MCF 10A (cell line): ENCODE measurements at regions not wholly inside any gene's neighbourhood (a gene's known extent, or its start where the extent isn't known, plus 50 kb on each side); places are given as distances from the start of the nearest gene placed in this dataset.

ENCODE experiments used
- BruUV-seq: library from RNA; stranded (reverse); fragments of 400-500 nt; replicated peaks from 2 replicates; lab custom pipeline; 2021; lab: Mats Ljungman, UMichigan
- CTCF ChIA-PET: fragments of 300-600 bp; sonication (Branson Sonifier 250); formaldehyde crosslinking; extraction: SDS; loops from one replicate; lab custom pipeline; 2021; ENCODE audit warnings: antibody characterized with exemption, inconsistent platforms; lab: Yijun Ruan, JAX
- POLR2A ChIA-PET: fragments of 300-600, 350-650 bp; sonication (Branson Sonifier 250); formaldehyde crosslinking; extraction: SDS; loops from one replicate; lab custom pipeline; 2020; ENCODE audit warnings: antibody characterized with exemption, inconsistent platforms; lab: Yijun Ruan, JAX
- DNase-seq: peaks from one replicate; pipeline ENCODE4 v3.0.0-alpha.2; 2018; ENCODE audit not compliant: unreplicated experiment
- H3K27ac Mint-ChIP-seq: one replicate; pipeline ENCODE4 v1.8.0; 2022; ENCODE audit warnings: mild to moderate bottlenecking, low read depth, mixed read lengths; ENCODE audit not compliant: unreplicated experiment
- H3K27me3 Mint-ChIP-seq: one replicate; pipeline ENCODE4 v1.8.0; 2022; ENCODE audit warnings: mixed read lengths; ENCODE audit not compliant: insufficient read depth, unreplicated experiment
- H3K36me3 Mint-ChIP-seq: one replicate; pipeline ENCODE4 v1.8.0; 2022; ENCODE audit warnings: mild to moderate bottlenecking, moderate library complexity, mixed read lengths; ENCODE audit not compliant: insufficient read depth, unreplicated experiment
- H3K4me1 Mint-ChIP-seq: one replicate; pipeline ENCODE4 v1.8.0; 2022; ENCODE audit warnings: mixed read lengths; ENCODE audit not compliant: insufficient read depth, unreplicated experiment
- H3K4me3 Mint-ChIP-seq: one replicate; pipeline ENCODE4 v1.8.0; 2022; ENCODE audit warnings: mild to moderate bottlenecking, moderate library complexity, mixed read lengths; ENCODE audit not compliant: unreplicated experiment
- H3K9me3 Mint-ChIP-seq: one replicate; pipeline ENCODE4 v1.8.0; 2022; ENCODE audit warnings: mixed read lengths; ENCODE audit not compliant: unreplicated experiment
- intact Hi-C: fragments of 100-400 bp; cut with micrococcal nuclease; formaldehyde crosslinking; loops from 2 replicates; pipeline ENCODE4 v1.14.1; 2022
- TF ChIP-seq, protein P1 (sequence below): fragments of 200-600 bp; IDR thresholded peaks from one replicate; pipeline ENCODE4 v1.8.0; 2022; ENCODE audit warnings: antibody characterized with exemption, mild to moderate bottlenecking; ENCODE audit not compliant: unreplicated experiment

DNA sequence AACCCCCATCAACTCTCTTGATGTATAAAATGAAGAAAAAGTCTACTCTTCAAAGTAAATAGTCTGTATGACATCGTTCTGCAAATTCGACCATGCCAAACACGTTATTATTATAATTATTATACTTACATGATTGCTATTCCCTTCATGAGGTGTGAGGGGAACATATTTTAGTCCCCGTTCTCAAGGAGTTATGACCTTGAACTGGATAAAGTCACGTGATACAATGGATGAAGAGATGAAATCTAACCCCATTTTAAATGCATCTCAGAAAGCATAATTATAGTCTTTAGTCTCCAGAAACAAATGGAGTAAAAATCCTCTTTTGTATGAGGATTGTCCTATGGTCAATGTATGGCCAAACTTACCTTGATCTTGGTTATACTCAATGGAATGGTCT is 250.3 kb downstream of the HS3ST1 start:
- POLR2A ChIA-PET: no interaction called here
- no TSS peak for BruUV-seq
- H3K4me1 Mint-ChIP-seq: no peaks in the 10 kb centered on the region

DNA sequence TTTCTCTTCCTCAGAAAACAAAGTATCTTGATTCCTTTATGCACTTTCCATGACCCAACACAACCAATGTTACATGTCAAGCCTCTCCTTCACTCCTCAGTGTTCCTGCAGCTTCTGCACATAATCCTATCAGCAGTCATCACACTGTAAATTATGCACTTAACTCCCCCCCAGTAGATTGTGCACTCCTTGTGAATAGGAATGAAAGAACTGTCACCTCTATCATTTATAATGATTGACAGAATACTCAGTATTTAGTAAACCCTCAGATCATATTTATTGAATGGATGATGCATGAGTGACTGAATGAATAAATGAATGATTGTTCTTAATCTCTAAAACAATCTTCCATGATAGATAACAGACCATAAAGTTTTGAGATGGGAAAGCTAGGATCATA is 253.3 kb downstream of the HS3ST1 start:
- no peak for DNase-seq
- no peak overlapping the region for H3K4me3 Mint-ChIP-seq
- BruUV-seq: no TSS peak
- CTCF ChIA-PET: interaction anchor here (0.7 to 1.0 kb wide), 2 partner anchors 10 kb away, joined by 3 to 4 read pairs; no protein-coding TSS in a partner anchor
- TF ChIP-seq, protein P1, sequence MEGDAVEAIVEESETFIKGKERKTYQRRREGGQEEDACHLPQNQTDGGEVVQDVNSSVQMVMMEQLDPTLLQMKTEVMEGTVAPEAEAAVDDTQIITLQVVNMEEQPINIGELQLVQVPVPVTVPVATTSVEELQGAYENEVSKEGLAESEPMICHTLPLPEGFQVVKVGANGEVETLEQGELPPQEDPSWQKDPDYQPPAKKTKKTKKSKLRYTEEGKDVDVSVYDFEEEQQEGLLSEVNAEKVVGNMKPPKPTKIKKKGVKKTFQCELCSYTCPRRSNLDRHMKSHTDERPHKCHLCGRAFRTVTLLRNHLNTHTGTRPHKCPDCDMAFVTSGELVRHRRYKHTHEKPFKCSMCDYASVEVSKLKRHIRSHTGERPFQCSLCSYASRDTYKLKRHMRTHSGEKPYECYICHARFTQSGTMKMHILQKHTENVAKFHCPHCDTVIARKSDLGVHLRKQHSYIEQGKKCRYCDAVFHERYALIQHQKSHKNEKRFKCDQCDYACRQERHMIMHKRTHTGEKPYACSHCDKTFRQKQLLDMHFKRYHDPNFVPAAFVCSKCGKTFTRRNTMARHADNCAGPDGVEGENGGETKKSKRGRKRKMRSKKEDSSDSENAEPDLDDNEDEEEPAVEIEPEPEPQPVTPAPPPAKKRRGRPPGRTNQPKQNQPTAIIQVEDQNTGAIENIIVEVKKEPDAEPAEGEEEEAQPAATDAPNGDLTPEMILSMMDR: no peak
- H3K4me1 Mint-ChIP-seq: no peaks in the 10 kb centered on the region
- POLR2A ChIA-PET: interaction anchor here (1.5 kb wide), 1 partner anchor 16 kb away, joined by 4 read pairs; no protein-coding TSS in a partner anchor
- peaks cover 42% of the 10 kb centered on the region for H3K9me3 Mint-ChIP-seq
- H3K27ac Mint-ChIP-seq: no peak overlapping the region
- H3K27me3 Mint-ChIP-seq: no peaks in the 10 kb centered on the region
- H3K36me3 Mint-ChIP-seq: no peaks in the 10 kb centered on the region
- intact Hi-C loops: no loop called here

More for the DNA sequence above, 250.3 kb downstream of the HS3ST1 start:
- no peak overlapping the region for H3K27ac Mint-ChIP-seq
- TF ChIP-seq, protein P1: no peak
- no peak overlapping the region for H3K4me3 Mint-ChIP-seq
- intact Hi-C loops: no loop called here
- CTCF ChIA-PET: interaction anchor here (0.6 kb wide), 1 partner anchor 207 kb away, joined by 3 read pairs; no protein-coding TSS in a partner anchor
- no peaks in the 10 kb centered on the region for H3K27me3 Mint-ChIP-seq
- no peak for DNase-seq
- peaks cover 38% of the 10 kb centered on the region for H3K9me3 Mint-ChIP-seq
- H3K36me3 Mint-ChIP-seq: no peaks in the 10 kb centered on the region

DNA sequence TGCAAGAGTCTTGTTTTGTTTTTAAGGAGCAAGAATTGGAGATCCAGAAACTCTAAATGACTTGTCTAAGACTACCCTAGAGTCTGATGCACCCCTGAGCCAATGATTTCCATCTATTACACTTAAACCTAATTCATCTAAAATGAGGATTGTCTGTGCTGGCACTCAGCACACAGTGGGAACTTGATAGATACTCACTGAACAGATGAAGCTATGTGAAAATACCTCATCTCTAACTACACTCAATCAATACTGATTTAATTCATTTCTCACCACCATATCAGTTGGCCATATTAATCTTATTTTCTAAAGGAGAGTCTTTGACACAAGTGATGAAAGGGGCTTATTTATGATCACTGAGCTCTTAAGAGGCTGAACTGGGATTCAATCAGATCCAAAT is 262.1 kb downstream of the HS3ST1 start:
- Mint-ChIP-seq H3K27me3 (no peaks in the 10 kb centered on the region), H3K4me3 (no peak overlapping the region), H3K27ac (no peak overlapping the region), H3K9me3 (peaks cover 9% of the 10 kb centered on the region), H3K36me3 (no peaks in the 10 kb centered on the region), H3K4me1 (no peaks in the 10 kb centered on the region)
- no peak for DNase-seq
- no TSS peak for BruUV-seq
- POLR2A ChIA-PET: no interaction called here
- intact Hi-C loops: no loop called here
- TF ChIP-seq, protein P1: no peak
- CTCF ChIA-PET: interaction anchor here (0.8 to 1.5 kb wide), 2 partner anchors 36 to 585 kb away, joined by 4 read pairs; no protein-coding TSS in a partner anchor

DNA sequence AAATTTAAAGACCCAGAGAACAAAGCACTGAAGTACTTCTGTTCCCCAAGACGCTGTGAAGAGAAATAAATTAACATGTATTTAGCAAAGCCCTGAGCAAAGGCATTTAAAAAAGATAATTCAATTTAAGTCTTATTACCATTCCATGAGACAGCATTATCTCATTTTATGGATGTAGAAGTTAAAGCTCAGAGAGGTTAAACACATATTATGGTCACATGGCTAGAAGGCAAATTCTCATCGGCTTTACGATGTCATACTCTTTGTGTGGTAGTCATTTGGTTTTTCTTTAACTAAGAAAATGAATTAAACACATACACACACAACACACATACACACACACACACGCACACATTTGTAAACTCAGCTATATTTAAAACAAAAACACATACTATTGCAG is 262.7 kb downstream of the HS3ST1 start:
- intact Hi-C loops: no loop called here
- ChIA-PET POLR2A (no interaction called here), CTCF (interaction anchor here (1.5 kb wide), 1 partner anchor 585 kb away, joined by 4 read pairs; no protein-coding TSS in a partner anchor)
- H3K36me3 Mint-ChIP-seq: no peaks in the 10 kb centered on the region
- TF ChIP-seq, protein P1: no peak
- H3K4me1 Mint-ChIP-seq: no peaks in the 10 kb centered on the region
- BruUV-seq: no TSS peak
- DNase-seq: no peak
- H3K27ac Mint-ChIP-seq: no peak overlapping the region
- peaks cover 9% of the 10 kb centered on the region for H3K9me3 Mint-ChIP-seq
- no peak overlapping the region for H3K4me3 Mint-ChIP-seq
- H3K27me3 Mint-ChIP-seq: no peaks in the 10 kb centered on the region
